Transverse colon (tissue), 4 donors: ENCODE measurements at regions not wholly inside any gene's neighbourhood (a gene's known extent, or its start where the extent isn't known, plus 50 kb on each side); places are given as distances from the start of the nearest gene placed in this dataset.

Source experiments
- EP300 ChIP-seq: sonication (generic); formaldehyde crosslinking; IDR thresholded peaks from one replicate; pipeline ENCODE4 v1.6.1; 2017; ENCODE audit warnings: antibody characterized with exemption, low read depth
- POLR2A ChIP-seq: fragments of 450-650 bp; IDR thresholded peaks from one replicate; pipeline ENCODE4 v1.6.1; 2016; ENCODE audit warnings: antibody characterized with exemption, mild to moderate bottlenecking, moderate library complexity
- POLR2AphosphoS5 ChIP-seq, 3 donors: sonication (generic); formaldehyde crosslinking; IDR thresholded peaks; one replicate each; pipeline ENCODE4 v1.6.1; 2016; ENCODE audit warnings: antibody characterized with exemption in 3 of 3
- TF ChIP-seq, protein P1 (sequence below), 5 experiments: fragments of 200-600 bp in 3 of 5; fragments of 450-650 bp in 2 of 5; sonication (generic) in 3 of 5; IDR thresholded peaks; 1 replicate in 2 of 5; 2 replicates in 3 of 5; pipeline ENCODE4 v1.5.1; 2016 to 2017; ENCODE audit warnings: antibody characterized with exemption in 5 of 5, inconsistent platforms in 3 of 5, mild to moderate bottlenecking in 2 of 5, moderate library complexity in 1 of 5

DNA sequence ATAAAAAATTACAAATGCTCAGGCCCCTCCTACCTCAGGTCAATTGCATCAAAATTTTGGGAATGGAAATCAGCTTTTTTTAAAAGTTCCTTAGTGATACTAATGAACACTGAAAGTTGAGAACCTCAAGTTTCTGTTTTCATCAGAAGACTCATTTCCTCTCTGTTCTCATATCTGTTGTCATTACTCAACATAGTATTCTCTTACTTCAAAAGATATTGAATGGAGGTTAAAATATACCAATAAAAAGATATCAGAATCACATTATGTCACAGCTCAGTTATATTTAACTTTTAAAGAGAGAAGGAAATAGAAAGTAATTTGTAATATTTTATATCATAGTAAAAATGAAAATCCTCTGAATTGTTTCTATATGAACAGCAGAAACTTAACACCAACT is 959.4 kb upstream of the LRRTM1 start:
- TF ChIP-seq, protein P1, sequence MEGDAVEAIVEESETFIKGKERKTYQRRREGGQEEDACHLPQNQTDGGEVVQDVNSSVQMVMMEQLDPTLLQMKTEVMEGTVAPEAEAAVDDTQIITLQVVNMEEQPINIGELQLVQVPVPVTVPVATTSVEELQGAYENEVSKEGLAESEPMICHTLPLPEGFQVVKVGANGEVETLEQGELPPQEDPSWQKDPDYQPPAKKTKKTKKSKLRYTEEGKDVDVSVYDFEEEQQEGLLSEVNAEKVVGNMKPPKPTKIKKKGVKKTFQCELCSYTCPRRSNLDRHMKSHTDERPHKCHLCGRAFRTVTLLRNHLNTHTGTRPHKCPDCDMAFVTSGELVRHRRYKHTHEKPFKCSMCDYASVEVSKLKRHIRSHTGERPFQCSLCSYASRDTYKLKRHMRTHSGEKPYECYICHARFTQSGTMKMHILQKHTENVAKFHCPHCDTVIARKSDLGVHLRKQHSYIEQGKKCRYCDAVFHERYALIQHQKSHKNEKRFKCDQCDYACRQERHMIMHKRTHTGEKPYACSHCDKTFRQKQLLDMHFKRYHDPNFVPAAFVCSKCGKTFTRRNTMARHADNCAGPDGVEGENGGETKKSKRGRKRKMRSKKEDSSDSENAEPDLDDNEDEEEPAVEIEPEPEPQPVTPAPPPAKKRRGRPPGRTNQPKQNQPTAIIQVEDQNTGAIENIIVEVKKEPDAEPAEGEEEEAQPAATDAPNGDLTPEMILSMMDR (IDR thresholded peaks at IDR 0.05): no peak
- TF ChIP-seq POLR2AphosphoS5 (IDR thresholded peaks at IDR 0.05): no peak
- no peak for TF ChIP-seq EP300
- TF ChIP-seq POLR2A: no peak
